GM23248 (cell line): ENCODE measurements at regions not wholly inside any gene's neighbourhood (a gene's known extent, or its start where the extent isn't known, plus 50 kb on each side); places are given as distances from the start of the nearest gene placed in this dataset.

Experiments used
- DNase-seq: peaks from one replicate; pipeline ENCODE4 v3.0.0-alpha.2; 2015
- H2AFZ ChIP-seq: fragments of 200-600 bp; sonication (generic); 2 replicates; pipeline ENCODE4 v1.6.1; 2016; ENCODE audit warnings: antibody characterized with exemption
- H3F3A ChIP-seq: fragments of 200-600 bp; sonication (generic); 2 replicates; pipeline ENCODE4 v1.6.1; 2016; ENCODE audit warnings: mild to moderate bottlenecking, antibody characterized with exemption, mixed run types; ENCODE audit not compliant: insufficient read depth
- H3K27ac ChIP-seq: fragments of 200-600 bp; sonication (generic); 2 replicates; pipeline ENCODE4 v1.5.1; 2016; ENCODE audit warnings: mild to moderate bottlenecking
- H3K27me3 ChIP-seq: fragments of 200-600 bp; sonication (generic); replicated peaks from 2 replicates; pipeline ENCODE4 v1.6.1; 2016; ENCODE audit warnings: mild to moderate bottlenecking; ENCODE audit not compliant: insufficient read depth
- H3K36me3 ChIP-seq: fragments of 200-600 bp; sonication (generic); 2 replicates; pipeline ENCODE4 v1.6.1; 2016; ENCODE audit warnings: low read depth, mild to moderate bottlenecking
- H3K4me1 ChIP-seq: fragments of 200-600 bp; sonication (generic); 2 replicates; pipeline ENCODE4 v1.6.1; 2016; ENCODE audit warnings: mild to moderate bottlenecking; ENCODE audit not compliant: insufficient read depth
- H3K4me2 ChIP-seq: fragments of 200-600 bp; sonication (generic); one replicate; pipeline ENCODE4 v1.6.1; 2016; ENCODE audit warnings: mild to moderate bottlenecking; ENCODE audit not compliant: unreplicated experiment
- H3K4me3 ChIP-seq: fragments of 200-600 bp; sonication (generic); 2 replicates; pipeline ENCODE4 v1.5.1; 2016; ENCODE audit warnings: mild to moderate bottlenecking
- H3K79me2 ChIP-seq: fragments of 200-600 bp; sonication (generic); 2 replicates; pipeline ENCODE4 v1.6.1; 2016; ENCODE audit warnings: mild to moderate bottlenecking; ENCODE audit not compliant: insufficient read depth
- H3K9ac ChIP-seq: fragments of 200-600 bp; sonication (generic); 2 replicates; pipeline ENCODE4 v1.6.1; 2016; ENCODE audit warnings: mild to moderate bottlenecking
- H3K9me2 ChIP-seq: fragments of 200-600 bp; sonication (generic); 2 replicates; pipeline ENCODE4 v1.6.1; 2016; ENCODE audit warnings: mixed run types, mild to moderate bottlenecking, moderate library complexity; ENCODE audit not compliant: insufficient read depth
- H3K9me3 ChIP-seq: fragments of 200-600 bp; sonication (generic); one replicate; pipeline ENCODE4 v1.6.1; 2017; ENCODE audit warnings: low read depth
- H4K20me1 ChIP-seq: fragments of 200-600 bp; sonication (generic); 2 replicates; pipeline ENCODE4 v1.6.0; 2016; ENCODE audit not compliant: insufficient read depth
- EZH2 ChIP-seq: fragments of 200-600 bp; sonication (generic); IDR thresholded peaks from 2 replicates; pipeline ENCODE4 v1.6.1; 2018; ENCODE audit warnings: antibody characterized with exemption, mild to moderate bottlenecking; ENCODE audit not compliant: insufficient read depth, poor library complexity, severe bottlenecking
- EZH2phosphoT487 ChIP-seq: fragments of 200-600 bp; sonication (generic); IDR thresholded peaks from 2 replicates; pipeline ENCODE4 v1.6.1; 2018; ENCODE audit warnings: antibody characterized with exemption, moderate library complexity, mild to moderate bottlenecking, low read depth; ENCODE audit not compliant: insufficient read depth
- WGBS, 2 experiments: methylation state at CpG; one replicate each; pipeline ENCODE4 v1.1.6; 2015 to 2017; ENCODE audit warnings: low lambda C conversion rate in 2 of 2, low coverage in 1 of 2; ENCODE audit errors: missing lambda C conversion rate in 2 of 2; 5-methylcytosine and 5-hydroxymethylcytosine counted together
- in situ Hi-C: fragments of 300-500 bp; cut with MboI; formaldehyde crosslinking; loops from 2 replicates; pipeline ENCODE4 v1.15.0; 2020

GRCh38 chr12:38508246-38508645 lies 191.7 kb downstream of the ALG10B start:
- no peaks in the 10 kb centered on the region for H3K36me3 ChIP-seq
- DNase-seq = no peak
- H4K20me1 ChIP-seq = no peaks in the 10 kb centered on the region
- no peak overlapping the region for H2AFZ ChIP-seq
- H3K27ac ChIP-seq = no peak overlapping the region
- H3K27me3 ChIP-seq = no peaks in the 10 kb centered on the region
- TF ChIP-seq EZH2phosphoT487 = no peak
- TF ChIP-seq EZH2 = no peak
- no peaks in the 10 kb centered on the region for H3K79me2 ChIP-seq
- no peaks in the 10 kb centered on the region for H3K4me1 ChIP-seq
- H3F3A ChIP-seq = no peaks in the 10 kb centered on the region
- WGBS, 2 experiments = 7 to 9% methylated on average over 5 of the region's 5 CpGs
- no peak overlapping the region for H3K4me2 ChIP-seq
- no peak overlapping the region for H3K9ac ChIP-seq
- H3K9me3 ChIP-seq = no peaks in the 10 kb centered on the region
- H3K9me2 ChIP-seq = no peaks in the 10 kb centered on the region
- H3K4me3 ChIP-seq = no peak overlapping the region
- in situ Hi-C loops = no loop called here

GRCh38 chr12:38515912-38516311 lies 199.3 kb downstream of the ALG10B start:
- no peak for DNase-seq
- H3K27me3 ChIP-seq = no peaks in the 10 kb centered on the region
- H2AFZ ChIP-seq = no peak overlapping the region
- no peaks in the 10 kb centered on the region for H4K20me1 ChIP-seq
- H3F3A ChIP-seq = no peaks in the 10 kb centered on the region
- in situ Hi-C loops = no loop called here
- H3K4me1 ChIP-seq = no peaks in the 10 kb centered on the region
- no peak overlapping the region for H3K4me2 ChIP-seq
- no peaks in the 10 kb centered on the region for H3K9me2 ChIP-seq
- H3K9me3 ChIP-seq = no peaks in the 10 kb centered on the region
- H3K79me2 ChIP-seq = no peaks in the 10 kb centered on the region
- TF ChIP-seq EZH2 = no peak
- no peak for TF ChIP-seq EZH2phosphoT487
- no peak overlapping the region for H3K27ac ChIP-seq
- H3K9ac ChIP-seq = no peak overlapping the region
- H3K4me3 ChIP-seq = no peak overlapping the region
- H3K36me3 ChIP-seq = no peaks in the 10 kb centered on the region

- DNase-seq = no peak
Observed at GRCh38 chr12:38516418-38516817, 199.8 kb downstream of the ALG10B start.

GRCh38 chr12:38523920-38524319 lies 207.3 kb downstream of the ALG10B start:
- H3F3A ChIP-seq = no peaks in the 10 kb centered on the region
- no peak overlapping the region for H3K27ac ChIP-seq
- no peaks in the 10 kb centered on the region for H3K27me3 ChIP-seq
- TF ChIP-seq EZH2phosphoT487 (no peak), EZH2 (no peak)
- no peak overlapping the region for H3K4me3 ChIP-seq
- H3K36me3 ChIP-seq = no peaks in the 10 kb centered on the region
- in situ Hi-C loops = no loop called here
- DNase-seq = no peak
- H3K9me3 ChIP-seq = no peaks in the 10 kb centered on the region
- no peak overlapping the region for H2AFZ ChIP-seq
- H3K9me2 ChIP-seq = no peaks in the 10 kb centered on the region
- no peaks in the 10 kb centered on the region for H3K4me1 ChIP-seq
- no peaks in the 10 kb centered on the region for H3K79me2 ChIP-seq
- H3K9ac ChIP-seq = no peak overlapping the region
- H3K4me2 ChIP-seq = no peak overlapping the region
- H4K20me1 ChIP-seq = no peaks in the 10 kb centered on the region

More at GRCh38 chr12:38516418-38516817, 199.8 kb downstream of the ALG10B start:
- H4K20me1 ChIP-seq = no peaks in the 10 kb centered on the region
- TF ChIP-seq EZH2 (no peak), EZH2phosphoT487 (no peak)
- H3K27me3 ChIP-seq = no peaks in the 10 kb centered on the region
- H3K4me2 ChIP-seq = no peak overlapping the region
- H3F3A ChIP-seq = no peaks in the 10 kb centered on the region
- no peaks in the 10 kb centered on the region for H3K36me3 ChIP-seq
- no peaks in the 10 kb centered on the region for H3K9me3 ChIP-seq
- no peak overlapping the region for H3K4me3 ChIP-seq
- no peaks in the 10 kb centered on the region for H3K9me2 ChIP-seq
- no peak overlapping the region for H3K9ac ChIP-seq
- H2AFZ ChIP-seq = no peak overlapping the region
- no peaks in the 10 kb centered on the region for H3K79me2 ChIP-seq
- no peak overlapping the region for H3K27ac ChIP-seq
- WGBS, 2 experiments = 16 to 26% methylated on average over 2 of the region's 2 CpGs
- in situ Hi-C loops = no loop called here
- H3K4me1 ChIP-seq = no peaks in the 10 kb centered on the region

- H3F3A ChIP-seq = no peaks in the 10 kb centered on the region
- H3K9me3 ChIP-seq = no peaks in the 10 kb centered on the region
- H4K20me1 ChIP-seq = no peaks in the 10 kb centered on the region
- no peak overlapping the region for H3K27ac ChIP-seq
- TF ChIP-seq EZH2phosphoT487 (no peak), EZH2 (no peak)
- H3K36me3 ChIP-seq = no peaks in the 10 kb centered on the region
- no peak for DNase-seq
- H3K4me3 ChIP-seq = no peak overlapping the region
- no peaks in the 10 kb centered on the region for H3K9me2 ChIP-seq
- H3K4me1 ChIP-seq = no peaks in the 10 kb centered on the region
- H3K9ac ChIP-seq = no peak overlapping the region
- H2AFZ ChIP-seq = no peak overlapping the region
- 17 to 19% methylated on average over 4 of the region's 4 CpGs for WGBS, 2 experiments
- H3K4me2 ChIP-seq = no peak overlapping the region
- in situ Hi-C loops = no loop called here
- H3K79me2 ChIP-seq = no peaks in the 10 kb centered on the region
- no peaks in the 10 kb centered on the region for H3K27me3 ChIP-seq
Observed at GRCh38 chr12:38527631-38528030, 211.1 kb downstream of the ALG10B start.
